ENCODE measurements at regions not wholly inside any gene's neighbourhood (a gene's known extent, or its start where the extent isn't known, plus 50 kb on each side); places are given as distances from the start of the nearest gene placed in this dataset.

DNA sequence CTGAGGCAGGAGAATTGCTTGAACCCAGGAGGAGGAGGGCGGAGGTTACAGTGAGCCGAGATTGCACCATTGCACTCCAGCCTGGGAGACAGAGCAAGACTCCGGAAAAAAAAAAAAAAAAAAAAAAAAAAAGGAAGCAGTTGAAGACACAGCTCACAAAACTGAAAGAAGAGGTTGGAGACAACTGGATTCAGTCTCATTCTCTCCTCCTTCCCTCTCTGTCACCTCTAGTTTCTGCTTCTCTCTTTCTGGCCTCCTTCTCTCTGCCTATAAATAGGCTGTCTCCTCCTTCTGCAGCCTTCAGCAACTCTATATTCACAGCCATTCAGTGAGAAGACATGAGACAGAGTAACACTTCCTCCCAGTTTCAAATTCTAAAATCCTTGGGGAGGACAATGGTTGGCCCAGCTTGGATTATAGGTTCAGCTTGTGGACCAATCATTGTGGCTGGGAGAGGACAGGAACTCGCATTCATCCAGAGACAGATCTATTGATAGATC lies 125.6 kb upstream of the HABP2 start:
- TF ChIP-seq, protein P1, sequence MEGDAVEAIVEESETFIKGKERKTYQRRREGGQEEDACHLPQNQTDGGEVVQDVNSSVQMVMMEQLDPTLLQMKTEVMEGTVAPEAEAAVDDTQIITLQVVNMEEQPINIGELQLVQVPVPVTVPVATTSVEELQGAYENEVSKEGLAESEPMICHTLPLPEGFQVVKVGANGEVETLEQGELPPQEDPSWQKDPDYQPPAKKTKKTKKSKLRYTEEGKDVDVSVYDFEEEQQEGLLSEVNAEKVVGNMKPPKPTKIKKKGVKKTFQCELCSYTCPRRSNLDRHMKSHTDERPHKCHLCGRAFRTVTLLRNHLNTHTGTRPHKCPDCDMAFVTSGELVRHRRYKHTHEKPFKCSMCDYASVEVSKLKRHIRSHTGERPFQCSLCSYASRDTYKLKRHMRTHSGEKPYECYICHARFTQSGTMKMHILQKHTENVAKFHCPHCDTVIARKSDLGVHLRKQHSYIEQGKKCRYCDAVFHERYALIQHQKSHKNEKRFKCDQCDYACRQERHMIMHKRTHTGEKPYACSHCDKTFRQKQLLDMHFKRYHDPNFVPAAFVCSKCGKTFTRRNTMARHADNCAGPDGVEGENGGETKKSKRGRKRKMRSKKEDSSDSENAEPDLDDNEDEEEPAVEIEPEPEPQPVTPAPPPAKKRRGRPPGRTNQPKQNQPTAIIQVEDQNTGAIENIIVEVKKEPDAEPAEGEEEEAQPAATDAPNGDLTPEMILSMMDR (IDR thresholded peaks at IDR 0.05), result no peak
- TF ChIP-seq POLR2A (IDR thresholded peaks at IDR 0.05; ENCODE audit: low read depth), result no peak

All from esophagus muscularis mucosa (tissue), 3 donors.